PC-3 (cell line): ENCODE measurements at regions not wholly inside any gene's neighbourhood (a gene's known extent, or its start where the extent isn't known, plus 50 kb on each side); places are given as distances from the start of the nearest gene placed in this dataset.

Experiments
- CTCF ChIP-seq: fragments of 300-600 bp; sonication (generic); conservative IDR thresholded peaks from 2 replicates; pipeline ENCODE4 v1.5.1; 2017; ENCODE audit warnings: antibody characterized with exemption, low read depth, mild to moderate bottlenecking, low read length
- EZH2phosphoT487 ChIP-seq: fragments of 300-600 bp; sonication (generic); IDR thresholded peaks from 2 replicates; pipeline ENCODE4 v1.6.1; 2018; ENCODE audit warnings: mild to moderate bottlenecking, antibody characterized with exemption, low read length, borderline replicate concordance

- no peak for TF ChIP-seq EZH2phosphoT487
- no peak for TF ChIP-seq CTCF
Measured at GRCh38 chr11:127496165-127496564, 495.6 kb upstream of the KIRREL3 start.
